ENCODE measurements at regions not wholly inside any gene's neighbourhood (a gene's known extent, or its start where the extent isn't known, plus 50 kb on each side); places are given as distances from the start of the nearest gene placed in this dataset.

DNA sequence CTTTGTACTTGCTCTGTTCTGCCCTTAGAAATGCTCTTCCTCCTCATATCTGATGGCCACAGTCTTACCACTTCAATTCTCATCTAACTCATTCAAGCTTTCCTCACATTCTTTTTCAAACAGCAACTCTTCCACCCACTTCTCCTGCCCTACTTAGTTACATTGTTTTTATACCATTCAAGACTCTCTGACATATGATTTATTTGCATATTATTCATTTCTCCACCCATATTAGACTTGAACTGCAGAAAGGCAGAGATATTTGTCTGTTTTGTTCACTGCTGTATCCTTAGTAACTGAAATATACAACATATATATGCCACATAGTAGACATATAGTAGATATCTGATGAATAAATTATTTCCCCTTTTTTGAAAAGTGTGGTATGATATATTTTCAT is 95.5 kb upstream of the DCN start:
- Histone ChIP-seq H3K4me3 (ENCODE audit: low read length) (no peak overlapping the region), H3K9ac (ENCODE audit: low read length) (no peak overlapping the region), H4K20me1 (ENCODE audit: insufficient read depth, low read length) (no peaks in the 10 kb centered on the region), H3K36me3 (replicated peaks; ENCODE audit: low read depth, low read length) (no peaks in the 10 kb centered on the region), H3K9me3 (ENCODE audit: insufficient read depth, low read length) (no peaks in the 10 kb centered on the region), H3K27me3 (ENCODE audit: low read depth, low read length) (no peaks in the 10 kb centered on the region), H3K27ac (ENCODE audit: low read length) (no peak overlapping the region), H3K79me2 (ENCODE audit: low read length) (no peaks in the 10 kb centered on the region), H2AFZ (ENCODE audit: low read depth, low read length) (no peak overlapping the region), H3K4me2 (ENCODE audit: low read length) (no peak overlapping the region), H3K4me1 (ENCODE audit: low read length) (no peaks in the 10 kb centered on the region)
- TF ChIP-seq, protein P1, sequence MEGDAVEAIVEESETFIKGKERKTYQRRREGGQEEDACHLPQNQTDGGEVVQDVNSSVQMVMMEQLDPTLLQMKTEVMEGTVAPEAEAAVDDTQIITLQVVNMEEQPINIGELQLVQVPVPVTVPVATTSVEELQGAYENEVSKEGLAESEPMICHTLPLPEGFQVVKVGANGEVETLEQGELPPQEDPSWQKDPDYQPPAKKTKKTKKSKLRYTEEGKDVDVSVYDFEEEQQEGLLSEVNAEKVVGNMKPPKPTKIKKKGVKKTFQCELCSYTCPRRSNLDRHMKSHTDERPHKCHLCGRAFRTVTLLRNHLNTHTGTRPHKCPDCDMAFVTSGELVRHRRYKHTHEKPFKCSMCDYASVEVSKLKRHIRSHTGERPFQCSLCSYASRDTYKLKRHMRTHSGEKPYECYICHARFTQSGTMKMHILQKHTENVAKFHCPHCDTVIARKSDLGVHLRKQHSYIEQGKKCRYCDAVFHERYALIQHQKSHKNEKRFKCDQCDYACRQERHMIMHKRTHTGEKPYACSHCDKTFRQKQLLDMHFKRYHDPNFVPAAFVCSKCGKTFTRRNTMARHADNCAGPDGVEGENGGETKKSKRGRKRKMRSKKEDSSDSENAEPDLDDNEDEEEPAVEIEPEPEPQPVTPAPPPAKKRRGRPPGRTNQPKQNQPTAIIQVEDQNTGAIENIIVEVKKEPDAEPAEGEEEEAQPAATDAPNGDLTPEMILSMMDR (IDR thresholded peaks at IDR 0.05; ENCODE audit: low read depth, low read length) = no peak
- TF ChIP-seq EZH2phosphoT487 (IDR thresholded peaks at IDR 0.05; ENCODE audit: low read depth) = no peak

DNA sequence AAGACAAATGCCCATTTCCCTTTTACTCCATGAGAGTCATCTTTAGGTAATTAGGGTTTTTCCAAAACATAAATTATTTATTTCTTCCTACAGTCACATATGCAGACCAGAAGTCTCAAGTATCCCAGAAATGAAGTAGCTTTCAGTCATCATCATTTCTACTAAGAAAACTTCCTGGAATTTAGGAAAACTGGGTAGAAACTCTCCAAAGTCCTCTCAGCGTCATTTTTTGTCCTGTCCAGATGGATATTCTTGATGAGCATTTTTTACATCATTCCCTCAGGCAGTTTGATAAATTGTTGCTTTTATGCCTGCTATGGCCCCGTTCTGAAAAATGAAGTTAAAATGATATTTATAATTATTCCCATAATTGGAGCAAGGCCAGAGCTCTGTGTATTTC is 93.9 kb upstream of the DCN start:
- Histone ChIP-seq H3K4me1 (ENCODE audit: low read length) (no peaks in the 10 kb centered on the region), H2AFZ (ENCODE audit: low read depth, low read length) (no peak overlapping the region), H3K36me3 (replicated peaks; ENCODE audit: low read depth, low read length) (no peaks in the 10 kb centered on the region), H3K4me3 (ENCODE audit: low read length) (no peak overlapping the region), H4K20me1 (ENCODE audit: insufficient read depth, low read length) (no peaks in the 10 kb centered on the region), H3K4me2 (ENCODE audit: low read length) (no peak overlapping the region), H3K27me3 (ENCODE audit: low read depth, low read length) (no peaks in the 10 kb centered on the region), H3K9ac (ENCODE audit: low read length) (no peak overlapping the region), H3K79me2 (ENCODE audit: low read length) (no peaks in the 10 kb centered on the region), H3K9me3 (ENCODE audit: insufficient read depth, low read length) (no peaks in the 10 kb centered on the region), H3K27ac (ENCODE audit: low read length) (no peak overlapping the region)
- TF ChIP-seq, protein P1 (IDR thresholded peaks at IDR 0.05; ENCODE audit: low read depth, low read length) = no peak
- TF ChIP-seq EZH2phosphoT487 (IDR thresholded peaks at IDR 0.05; ENCODE audit: low read depth) = no peak

DNA sequence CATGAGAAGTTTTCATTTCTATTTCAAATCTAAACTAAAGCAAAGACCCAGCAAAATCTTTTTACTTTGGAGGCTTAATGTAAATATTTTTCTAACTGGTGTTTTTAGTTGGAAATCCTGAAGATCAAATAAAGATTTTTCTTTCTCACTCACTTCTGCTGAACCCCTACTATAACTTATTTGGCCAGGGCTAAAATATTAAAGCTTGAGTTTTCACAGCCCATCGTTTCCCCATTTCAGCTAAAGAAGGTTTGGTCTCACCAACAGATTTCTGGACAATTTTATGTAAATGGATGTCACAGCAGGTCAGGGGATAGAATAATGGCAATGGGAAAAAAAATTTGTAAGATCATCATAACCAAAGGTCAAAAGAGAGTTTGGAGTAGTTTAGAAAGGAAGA is 92.7 kb upstream of the DCN start:
- no peaks in the 10 kb centered on the region for H3K9me3 ChIP-seq (ENCODE audit: insufficient read depth, low read length)
- H3K27me3 ChIP-seq (ENCODE audit: low read depth, low read length) = no peaks in the 10 kb centered on the region
- TF ChIP-seq, protein P1 (IDR thresholded peaks at IDR 0.05; ENCODE audit: low read depth, low read length) = no peak
- TF ChIP-seq EZH2phosphoT487 (IDR thresholded peaks at IDR 0.05; ENCODE audit: low read depth) = no peak
- no peak overlapping the region for H3K27ac ChIP-seq (ENCODE audit: low read length)
- H3K36me3 ChIP-seq (replicated peaks; ENCODE audit: low read depth, low read length) = no peaks in the 10 kb centered on the region
- no peak overlapping the region for H3K4me3 ChIP-seq (ENCODE audit: low read length)
- no peaks in the 10 kb centered on the region for H3K4me1 ChIP-seq (ENCODE audit: low read length)
- no peak overlapping the region for H3K4me2 ChIP-seq (ENCODE audit: low read length)
- H3K9ac ChIP-seq (ENCODE audit: low read length) = no peak overlapping the region
- no peaks in the 10 kb centered on the region for H4K20me1 ChIP-seq (ENCODE audit: insufficient read depth, low read length)
- no peaks in the 10 kb centered on the region for H3K79me2 ChIP-seq (ENCODE audit: low read length)
- H2AFZ ChIP-seq (ENCODE audit: low read depth, low read length) = no peak overlapping the region

DNA sequence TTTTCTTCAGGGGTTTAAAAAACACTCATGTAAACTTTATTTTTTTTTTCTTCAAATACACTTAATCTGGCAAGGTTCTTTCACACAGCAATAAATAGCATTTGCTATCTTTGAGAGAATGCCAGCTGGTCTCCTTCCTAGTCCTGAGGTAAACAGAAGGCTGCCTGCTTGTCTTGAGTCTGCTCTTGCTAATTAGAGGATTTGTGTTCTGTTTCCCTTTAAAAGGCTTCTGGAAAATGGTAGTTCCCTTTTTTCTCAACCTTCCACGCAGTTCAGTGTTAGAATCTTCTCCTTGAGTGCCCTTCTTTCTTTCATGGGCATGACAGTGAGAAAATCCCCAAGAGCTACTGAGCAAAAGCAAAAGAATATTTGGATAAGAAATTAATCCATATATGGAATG is 92.3 kb upstream of the DCN start:
- Histone ChIP-seq H3K4me2 (ENCODE audit: low read length) (no peak overlapping the region), H3K79me2 (ENCODE audit: low read length) (no peaks in the 10 kb centered on the region), H3K27ac (ENCODE audit: low read length) (no peak overlapping the region), H3K36me3 (replicated peaks; ENCODE audit: low read depth, low read length) (no peaks in the 10 kb centered on the region), H3K4me1 (ENCODE audit: low read length) (no peaks in the 10 kb centered on the region), H3K4me3 (ENCODE audit: low read length) (no peak overlapping the region), H4K20me1 (ENCODE audit: insufficient read depth, low read length) (no peaks in the 10 kb centered on the region), H3K27me3 (ENCODE audit: low read depth, low read length) (no peaks in the 10 kb centered on the region), H3K9ac (ENCODE audit: low read length) (no peak overlapping the region), H2AFZ (ENCODE audit: low read depth, low read length) (no peak overlapping the region), H3K9me3 (ENCODE audit: insufficient read depth, low read length) (no peaks in the 10 kb centered on the region)
- TF ChIP-seq EZH2phosphoT487 (IDR thresholded peaks at IDR 0.05; ENCODE audit: low read depth) = no peak
- TF ChIP-seq, protein P1 (IDR thresholded peaks at IDR 0.05; ENCODE audit: low read depth, low read length) = no peak

Measured in OCI-LY3 (cell line).